ENCODE measurements at regions not wholly inside any gene's neighbourhood (a gene's known extent, or its start where the extent isn't known, plus 50 kb on each side); places are given as distances from the start of the nearest gene placed in this dataset.

DNA sequence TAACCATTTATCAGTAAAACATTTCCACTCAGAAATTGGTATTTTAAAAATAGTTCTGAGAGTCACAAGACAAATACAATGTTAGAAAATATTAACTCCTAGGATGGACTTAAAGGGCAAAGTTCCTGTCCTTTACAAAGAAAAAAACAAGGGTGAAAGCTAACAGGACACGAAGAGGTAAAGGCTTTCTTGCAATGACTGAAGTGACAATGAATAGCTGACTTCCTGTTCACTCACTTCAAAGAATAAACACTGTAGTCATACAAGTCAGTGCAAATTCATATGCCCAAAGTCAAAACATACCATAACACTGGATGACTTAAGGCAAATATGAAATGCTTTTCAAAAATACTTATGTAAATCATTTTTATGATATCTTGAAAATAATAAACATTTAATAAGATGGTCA is 1389.8 kb upstream of the ALCAM start:
- Histone ChIP-seq H3K27ac (ENCODE audit: low read depth in 1 of 2, low read length in 2 of 2) (no peak overlapping the region), H3K9me3 (ENCODE audit: control insufficient read depth in 1 of 2, insufficient read depth in 1 of 2, low read length in 2 of 2) (peaks cover 0 to 2% of the 10 kb centered on the region in 2 experiments), H3K4me1 (ENCODE audit: insufficient read depth, low read length) (no peaks in the 10 kb centered on the region), H3K36me3 (ENCODE audit: insufficient read depth, low read length) (no peaks in the 10 kb centered on the region), H3K4me3 (ENCODE audit: low read length) (no peak overlapping the region), H3K27me3 (ENCODE audit: control insufficient read depth in 1 of 2, insufficient read depth in 2 of 2, low read length in 2 of 2) (no peaks in the 10 kb centered on the region)
- Mint-ChIP-seq H3K9me3 (peaks cover 5% of the 10 kb centered on the region), H3K27me3 (no peaks in the 10 kb centered on the region), H3K27ac (no peak overlapping the region), H3K4me3 (no peak overlapping the region), H3K4me1 (ENCODE audit: low read depth) (no peaks in the 10 kb centered on the region), H3K36me3 (ENCODE audit: low read depth) (no peaks in the 10 kb centered on the region)
- TF ChIP-seq, protein P1, sequence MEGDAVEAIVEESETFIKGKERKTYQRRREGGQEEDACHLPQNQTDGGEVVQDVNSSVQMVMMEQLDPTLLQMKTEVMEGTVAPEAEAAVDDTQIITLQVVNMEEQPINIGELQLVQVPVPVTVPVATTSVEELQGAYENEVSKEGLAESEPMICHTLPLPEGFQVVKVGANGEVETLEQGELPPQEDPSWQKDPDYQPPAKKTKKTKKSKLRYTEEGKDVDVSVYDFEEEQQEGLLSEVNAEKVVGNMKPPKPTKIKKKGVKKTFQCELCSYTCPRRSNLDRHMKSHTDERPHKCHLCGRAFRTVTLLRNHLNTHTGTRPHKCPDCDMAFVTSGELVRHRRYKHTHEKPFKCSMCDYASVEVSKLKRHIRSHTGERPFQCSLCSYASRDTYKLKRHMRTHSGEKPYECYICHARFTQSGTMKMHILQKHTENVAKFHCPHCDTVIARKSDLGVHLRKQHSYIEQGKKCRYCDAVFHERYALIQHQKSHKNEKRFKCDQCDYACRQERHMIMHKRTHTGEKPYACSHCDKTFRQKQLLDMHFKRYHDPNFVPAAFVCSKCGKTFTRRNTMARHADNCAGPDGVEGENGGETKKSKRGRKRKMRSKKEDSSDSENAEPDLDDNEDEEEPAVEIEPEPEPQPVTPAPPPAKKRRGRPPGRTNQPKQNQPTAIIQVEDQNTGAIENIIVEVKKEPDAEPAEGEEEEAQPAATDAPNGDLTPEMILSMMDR (IDR thresholded peaks at IDR 0.05) = no peak
- intact Hi-C loops (cut with DNase I, micrococcal nuclease) = no loop called here
- ATAC-seq (ENCODE audit: poor library complexity) = no peak
- CTCF ChIA-PET = no interaction called here
- POLR2A ChIA-PET = no interaction called here
- DNase-seq = no peak

DNA sequence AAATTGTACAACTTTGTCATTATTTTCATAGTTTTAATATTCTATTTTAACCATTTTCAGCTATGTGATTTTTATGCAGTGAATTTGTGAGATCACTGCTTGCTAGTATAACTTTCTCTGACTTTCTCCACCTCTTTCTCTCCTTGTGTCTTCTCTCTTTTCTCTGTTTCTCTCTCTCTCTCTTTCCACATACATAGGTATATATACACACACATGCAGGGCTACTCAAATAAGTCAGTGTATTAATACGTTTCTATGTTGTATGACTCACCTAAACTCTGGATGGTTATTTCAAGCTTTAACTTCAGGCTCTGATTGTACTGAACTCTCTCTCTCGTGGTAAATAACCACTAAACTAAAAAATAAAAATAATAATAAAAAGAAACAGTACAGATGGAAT is 1389.3 kb upstream of the ALCAM start:
- POLR2A ChIA-PET = no interaction called here
- CTCF ChIA-PET = no interaction called here

DNA sequence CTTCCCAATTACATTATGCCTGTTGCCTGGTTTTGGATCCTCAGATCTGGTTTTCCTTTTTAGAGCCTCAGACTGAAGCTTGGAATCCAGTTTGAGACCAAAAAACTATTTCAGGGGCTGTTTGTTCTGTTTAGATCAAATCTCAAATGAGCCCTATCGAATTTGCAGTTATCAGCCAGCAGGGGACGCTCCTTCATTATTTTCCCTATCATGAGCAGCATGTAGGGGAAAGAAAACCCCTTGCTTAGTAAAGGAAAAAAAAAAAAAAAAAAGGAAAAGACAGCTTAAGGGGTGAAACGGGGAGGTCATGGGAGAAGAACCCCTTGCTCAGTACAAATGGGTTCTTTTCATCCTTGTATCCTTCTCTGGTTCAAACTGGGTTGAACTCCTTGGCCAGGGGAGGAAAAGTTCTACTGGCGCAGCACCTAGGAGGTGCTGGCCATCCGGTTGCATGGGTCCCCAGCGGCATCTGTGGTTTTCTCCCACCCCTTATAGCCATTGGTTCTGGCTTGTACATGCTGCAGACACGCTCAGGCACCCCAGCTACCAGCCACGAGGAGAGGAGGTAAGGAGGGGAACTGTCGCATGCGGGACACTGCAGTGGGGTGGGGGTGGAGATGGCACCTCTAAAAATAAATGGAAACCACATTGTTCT is 1375.1 kb upstream of the ALCAM start:
- Histone ChIP-seq H3K27me3 (ENCODE audit: control insufficient read depth in 1 of 2, insufficient read depth in 2 of 2, low read length in 2 of 2) (no peaks in the 10 kb centered on the region), H3K4me3 (ENCODE audit: low read length) (no peak overlapping the region), H3K9me3 (ENCODE audit: control insufficient read depth in 1 of 2, insufficient read depth in 1 of 2, low read length in 2 of 2) (peaks cover 0 to 4% of the 10 kb centered on the region in 2 experiments), H3K27ac (ENCODE audit: low read depth in 1 of 2, low read length in 2 of 2) (no peak overlapping the region), H3K36me3 (ENCODE audit: insufficient read depth, low read length) (no peaks in the 10 kb centered on the region), H3K4me1 (ENCODE audit: insufficient read depth, low read length) (no peaks in the 10 kb centered on the region)
- Mint-ChIP-seq H3K36me3 (ENCODE audit: low read depth) (no peaks in the 10 kb centered on the region), H3K4me3 (no peak overlapping the region), H3K4me1 (ENCODE audit: low read depth) (no peaks in the 10 kb centered on the region), H3K27ac (no peak overlapping the region), H3K9me3 (no peaks in the 10 kb centered on the region), H3K27me3 (no peaks in the 10 kb centered on the region)
- no peak for ATAC-seq (ENCODE audit: poor library complexity)
- DNase-seq = no peak
- POLR2A ChIA-PET = no interaction called here
- TF ChIP-seq, protein P1 (IDR thresholded peaks at IDR 0.05) = no peak
- intact Hi-C loops (cut with DNase I, micrococcal nuclease) = no loop called here
- CTCF ChIA-PET = no interaction called here

More for the DNA sequence above, 1389.3 kb upstream of the ALCAM start:
- Mint-ChIP-seq H3K27ac (no peak overlapping the region), H3K27me3 (no peaks in the 10 kb centered on the region), H3K4me1 (ENCODE audit: low read depth) (no peaks in the 10 kb centered on the region), H3K4me3 (no peak overlapping the region), H3K9me3 (peaks cover 5% of the 10 kb centered on the region), H3K36me3 (ENCODE audit: low read depth) (no peaks in the 10 kb centered on the region)
- Histone ChIP-seq H3K4me3 (ENCODE audit: low read length) (no peak overlapping the region), H3K27ac (ENCODE audit: low read depth in 1 of 2, low read length in 2 of 2) (no peak overlapping the region), H3K36me3 (ENCODE audit: insufficient read depth, low read length) (no peaks in the 10 kb centered on the region), H3K27me3 (ENCODE audit: control insufficient read depth in 1 of 2, insufficient read depth in 2 of 2, low read length in 2 of 2) (no peaks in the 10 kb centered on the region), H3K4me1 (ENCODE audit: insufficient read depth, low read length) (no peaks in the 10 kb centered on the region), H3K9me3 (ENCODE audit: control insufficient read depth in 1 of 2, insufficient read depth in 1 of 2, low read length in 2 of 2) (no peaks in the 10 kb centered on the region)
- intact Hi-C loops (cut with DNase I, micrococcal nuclease) = no loop called here
- DNase-seq (no peak), ATAC-seq (ENCODE audit: poor library complexity) (no peak)
- TF ChIP-seq, protein P1 (IDR thresholded peaks at IDR 0.05) = no peak
